PFSK-1 (cell line): ENCODE measurements at regions not wholly inside any gene's neighbourhood (a gene's known extent, or its start where the extent isn't known, plus 50 kb on each side); places are given as distances from the start of the nearest gene placed in this dataset.

ENCODE experiments used
- FOXP2 ChIP-seq: optimal IDR thresholded peaks from 2 replicates; pipeline ENCODE3; 2011; ENCODE audit warnings: borderline replicate concordance, control low read depth, inconsistent platforms; ENCODE audit not compliant: insufficient read depth; ENCODE audit errors: extremely low read length, extremely low read depth
- POLR2AphosphoS5 ChIP-seq: IDR thresholded peaks from 2 replicates; pipeline ENCODE4 v1.6.1; 2012; ENCODE audit warnings: low read depth, mild to moderate bottlenecking, control low read depth, low read length, moderate library complexity
- REST ChIP-seq, 2 experiments: IDR thresholded peaks; 2 replicates each; pipeline versions ENCODE4 v1.6.1 to v1.8.0; 2011 to 2012; ENCODE audit warnings: low read depth in 2 of 2, low read length in 2 of 2, control low read depth in 1 of 2, inconsistent platforms in 1 of 2, mild to moderate bottlenecking in 1 of 2, moderate library complexity in 1 of 2; ENCODE audit not compliant: insufficient read depth in 1 of 2
- SIN3A ChIP-seq: IDR thresholded peaks from 2 replicates; pipeline ENCODE4 v1.6.1; 2012; ENCODE audit warnings: mild to moderate bottlenecking, low read length, moderate library complexity, borderline replicate concordance; ENCODE audit not compliant: insufficient read depth
- TAF1 ChIP-seq: IDR thresholded peaks from 2 replicates; pipeline ENCODE4 v1.6.1; 2012; ENCODE audit warnings: low read length, control low read depth, borderline replicate concordance; ENCODE audit not compliant: insufficient read depth

GRCh38 chr7:106774768-106775551 lies 90.1 kb upstream of the PIK3CG start:
- peak; percentile 28; the same call in 1 of the 2 replicates for TF ChIP-seq SIN3A
- no peak for TF ChIP-seq FOXP2

- no peak for TF ChIP-seq SIN3A
- TF ChIP-seq REST (IDR thresholded peaks at IDR 0.05; ENCODE audit: insufficient read depth in 1 of 2, low read depth in 2 of 2, low read length in 2 of 2) = 0 out of 4 replicates have a peak, but pooled peaks of 1 of the 2 experiments have one; percentile 14
Measured at GRCh38 chr7:106775552-106775936, 89.5 kb upstream of the PIK3CG start.

- TF ChIP-seq REST (IDR thresholded peaks at IDR 0.05; ENCODE audit: insufficient read depth in 1 of 2, low read depth in 2 of 2, low read length in 2 of 2) = no peak
- TF ChIP-seq POLR2AphosphoS5 = no peak
- no peak for TF ChIP-seq TAF1
- no peak for TF ChIP-seq FOXP2
- no peak for TF ChIP-seq SIN3A
Measured at GRCh38 chr7:106775975-106776607, 89.0 kb upstream of the PIK3CG start.

GRCh38 chr7:106776618-106777347 lies 88.3 kb upstream of the PIK3CG start:
- no peak for TF ChIP-seq SIN3A
- TF ChIP-seq FOXP2 = no peak

- TF ChIP-seq REST (IDR thresholded peaks at IDR 0.05; ENCODE audit: insufficient read depth in 1 of 2, low read depth in 2 of 2, low read length in 2 of 2) (no peak), SIN3A (no peak), POLR2AphosphoS5 (no peak), FOXP2 (no peak), TAF1 (no peak)
Measured at GRCh38 chr7:106777674-106778299, 87.3 kb upstream of the PIK3CG start.
